ENCODE measurements at regions not wholly inside any gene's neighbourhood (a gene's known extent, or its start where the extent isn't known, plus 50 kb on each side); places are given as distances from the start of the nearest gene placed in this dataset.

- no peaks in the 10 kb centered on the region for H3K79me2 ChIP-seq (ENCODE audit: control insufficient read depth, insufficient read depth, low read length)
- WGBS (ENCODE audit: insufficient coverage, insufficient replicate concordance, low lambda C conversion rate, missing lambda C conversion rate): 25% methylated on average over 2 of the region's 2 CpGs
- CTCF ChIA-PET: no interaction called here
- FAIRE-seq: no peak
- DNase-seq (ENCODE audit: low read depth, low spot score): no peak
- no peaks in the 10 kb centered on the region; the same call in 2 of the 3 replicates for H3K9me3 ChIP-seq (replicated peaks; ENCODE audit: control insufficient read depth, insufficient read depth, low read length)
- H3K27ac ChIP-seq (ENCODE audit: control insufficient read depth, insufficient read depth): no peak overlapping the region
- no peaks in the 10 kb centered on the region for H3K4me1 ChIP-seq (ENCODE audit: control insufficient read depth, insufficient read depth, low read length)
- no peaks in the 10 kb centered on the region for H3K27me3 ChIP-seq (replicated peaks in 1 of 2; ENCODE audit: control insufficient read depth in 2 of 2, insufficient read depth in 2 of 2, low read length in 1 of 2)
- RAD21 ChIA-PET (ENCODE audit: unreplicated experiment): no interaction called here
- TF ChIP-seq RFX5 (IDR thresholded peaks at IDR 0.05; ENCODE audit: low read depth, low read length) (no peak), BCL11A (IDR thresholded peaks at IDR 0.05; ENCODE audit: low read depth, low read length) (no peak), PAX5 (IDR thresholded peaks at IDR 0.05; ENCODE audit: borderline replicate concordance, low read depth, low read length) (no peak), SMAD5 (IDR thresholded peaks at IDR 0.05; ENCODE audit: low read depth) (no peak), CUX1 (IDR thresholded peaks at IDR 0.05; ENCODE audit: insufficient replicate concordance, low read depth, low read length) (no peak), CBX5 (IDR thresholded peaks at IDR 0.05; ENCODE audit: low read depth) (0 out of 2 replicates have a peak, but pooled peaks have one; percentile 39), NRF1 (conservative IDR thresholded peaks at IDR 0.05; ENCODE audit: low read depth, low read length) (no peak)
- no peaks in the 10 kb centered on the region for H4K20me1 ChIP-seq (ENCODE audit: control insufficient read depth, insufficient read depth)
- H3K4me2 ChIP-seq (ENCODE audit: control insufficient read depth, insufficient read depth): no peak overlapping the region
- no peak overlapping the region for H3K9ac ChIP-seq (ENCODE audit: control insufficient read depth, insufficient read depth, low read length)
- no peaks in the 10 kb centered on the region for H3K36me3 ChIP-seq (ENCODE audit: control insufficient read depth in 2 of 2, insufficient read depth in 2 of 2, low read length in 1 of 2)
- SMC1A ChIA-PET (ENCODE audit: uncharacterized antibody, unreplicated experiment): no interaction called here
- POLR2A ChIA-PET: no interaction called here
- no TSS peak for BruUV-seq (replicated peaks)
- H3K4me3 ChIP-seq: no peak overlapping the region
- intact Hi-C loops (cut with micrococcal nuclease; ENCODE audit: unreplicated experiment): no loop called here
- no peak overlapping the region for H2AFZ ChIP-seq (ENCODE audit: control insufficient read depth, low read depth, low read length)
- no peak for ATAC-seq
- in situ Hi-C loops (cut with MboI): no loop called here
Measured at GRCh38 chr14:66206554-66206953, 279.6 kb upstream of the CCDC196 start.

All from GM12878 (cell line).